A549 (cell line): ENCODE measurements at regions not wholly inside any gene's neighbourhood (a gene's known extent, or its start where the extent isn't known, plus 50 kb on each side); places are given as distances from the start of the nearest gene placed in this dataset.
"Not testable (repeated sequence)": the region's sequence is repeated elsewhere in the genome, so short reads cannot be mapped to it uniquely, and the experiment has no call there.

Experiments used
- ATAC-seq, 2 experiments: fragments of 200-7000 bp in 1 of 2; fragments of >200 bp in 1 of 2; cut with Nextera tagmentation in 1 of 2; cut with Tn5 transposase in 1 of 2; 3 replicates each; pipeline versions ENCODE4 v1.8.0 to v1.9.1; 2018 to 2020; ENCODE audit warnings: mild to moderate bottlenecking in 1 of 2, moderate library complexity in 1 of 2
- CTCF ChIA-PET: fragments of 300-600 bp; sonication (Branson Sonifier 250); formaldehyde crosslinking; extraction: SDS; loops from one replicate; lab custom pipeline; 2021; ENCODE audit warnings: antibody characterized with exemption, inconsistent platforms; lab: Yijun Ruan, JAX
- POLR2A ChIA-PET: fragments of 350-600 bp; formaldehyde crosslinking; extraction: SDS; loops from one replicate; lab custom pipeline; 2021; ENCODE audit warnings: antibody characterized with exemption, inconsistent platforms; lab: Yijun Ruan, JAX
- DNase-seq, 2 experiments: peaks; one replicate each; pipeline versions ENCODE4 v3.0.0 to v3.0.0-alpha.2; 2011 to 2016; ENCODE audit warnings: low read depth in 1 of 2, low spot score in 1 of 2
- FAIRE-seq: peaks from 2 replicates; lab custom pipeline; 2011; peaks lifted over from hg19 to GRCh38; lab: Jason Lieb, UNC
- H3K27ac ChIP-seq, 2 experiments: fragments of >200 bp; sonication (Bioruptor Twin); formaldehyde crosslinking; 3 replicates each; pipeline ENCODE4 v1.5.1; 2016 to 2017
- H3K4me1 ChIP-seq: fragments of >200 bp; sonication (Bioruptor Twin); formaldehyde crosslinking; 3 replicates; pipeline ENCODE4 v1.6.1; 2016
- H3K4me2 ChIP-seq: fragments of >200 bp; sonication (Bioruptor Twin); formaldehyde crosslinking; 3 replicates; pipeline ENCODE4 v1.6.1; 2016
- H3K4me3 ChIP-seq: fragments of >200 bp; sonication (Bioruptor Twin); formaldehyde crosslinking; 3 replicates; pipeline ENCODE4 v1.5.1; 2016
- H3K9me3 ChIP-seq: fragments of >200 bp; sonication (Bioruptor Twin); formaldehyde crosslinking; 3 replicates; pipeline ENCODE4 v1.6.1; 2016
- BHLHE40 ChIP-seq: IDR thresholded peaks from 2 replicates; pipeline ENCODE4 v1.6.1; 2012; ENCODE audit warnings: low read depth, low read length, inconsistent platforms
- CBX2 ChIP-seq: fragments of 200-600 bp; sonication (generic); IDR thresholded peaks from 2 replicates; pipeline ENCODE4 v1.6.1; 2016; ENCODE audit warnings: low read depth, mild to moderate bottlenecking, borderline replicate concordance
- CEBPB ChIP-seq, 2 experiments: fragments of >200 bp in 1 of 2; sonication (Bioruptor Twin) in 1 of 2; formaldehyde crosslinking in 1 of 2; IDR thresholded peaks; 2 replicates each; pipeline ENCODE4 v1.6.1; 2012 to 2016
- CHD2 ChIP-seq: fragments of 150-350 bp; IDR thresholded peaks from 2 replicates; pipeline ENCODE4 v1.6.1; 2014; ENCODE audit warnings: low read length; ENCODE audit not compliant: partially characterized antibody
- CTCF ChIP-seq: fragments of >200 bp; sonication (Bioruptor Twin); formaldehyde crosslinking; IDR thresholded peaks from 3 replicates; pipeline ENCODE4 v1.5.1; 2016
- EHF ChIP-seq: fragments of 250-450 bp; sonication (Bioruptor Pico); IDR thresholded peaks from 2 replicates; pipeline ENCODE4 v1.5.0; 2020; ENCODE audit warnings: mild to moderate bottlenecking
- HDAC2 ChIP-seq: fragments of 200-600 bp; sonication (generic); IDR thresholded peaks from 2 replicates; pipeline ENCODE4 v1.6.1; 2016
- HOXB13 ChIP-seq: fragments of 250-450 bp; sonication (Bioruptor Pico); IDR thresholded peaks from 2 replicates; pipeline ENCODE4 v1.5.0; 2020; ENCODE audit warnings: low read depth, mild to moderate bottlenecking, moderate library complexity
- KDM1A ChIP-seq: fragments of 200-600 bp; sonication (generic); IDR thresholded peaks from 2 replicates; pipeline ENCODE4 v1.6.1; 2016; ENCODE audit warnings: low read depth, mild to moderate bottlenecking
- KDM5A ChIP-seq: fragments of 200-600 bp; sonication (generic); IDR thresholded peaks from 2 replicates; pipeline ENCODE4 v1.6.1; 2016; ENCODE audit warnings: antibody characterized with exemption, mild to moderate bottlenecking
- MAFK ChIP-seq: fragments of 450-650 bp; IDR thresholded peaks from 2 replicates; pipeline ENCODE4 v1.6.1; 2014; ENCODE audit not compliant: partially characterized antibody
- MAX ChIP-seq: IDR thresholded peaks from 2 replicates; pipeline ENCODE4 v1.6.1; 2012
- MAZ ChIP-seq: fragments of 150-350 bp; IDR thresholded peaks from 2 replicates; pipeline ENCODE4 v1.6.1; 2014; ENCODE audit warnings: antibody characterized with exemption, low read depth, low read length, borderline replicate concordance
- MYC ChIP-seq: IDR thresholded peaks from 2 replicates; pipeline ENCODE4 v1.6.1; 2012; ENCODE audit warnings: mild to moderate bottlenecking, inconsistent platforms, low read length, improper control_type of control experiment, borderline replicate concordance
- NR3C1 ChIP-seq: fragments of >200 bp; sonication (Bioruptor Twin); formaldehyde crosslinking; IDR thresholded peaks from 3 replicates; pipeline ENCODE4 v1.6.1; 2017
- POLR2AphosphoS2 ChIP-seq: conservative IDR thresholded peaks from 2 replicates; pipeline ENCODE4 v1.6.1; 2012; ENCODE audit warnings: low read length, improper control_type of control experiment, inconsistent platforms
- RARB ChIP-seq: fragments of 250-450 bp; sonication (Bioruptor Pico); IDR thresholded peaks from 2 replicates; pipeline ENCODE4 v1.8.0; 2021; ENCODE audit warnings: mild to moderate bottlenecking, moderate library complexity
- REST ChIP-seq: fragments of 200-600 bp; sonication (generic); IDR thresholded peaks from 2 replicates; pipeline ENCODE4 v1.6.1; 2016; ENCODE audit warnings: antibody characterized with exemption, mild to moderate bottlenecking, moderate library complexity
- RFX5 ChIP-seq: fragments of 450-650 bp; IDR thresholded peaks from 2 replicates; pipeline ENCODE4 v1.7.1; 2014; ENCODE audit warnings: antibody characterized with exemption, mild to moderate bottlenecking, moderate library complexity
- SREBF2 ChIP-seq: fragments of 450-650 bp; IDR thresholded peaks from 2 replicates; pipeline ENCODE4 v1.6.1; 2014; ENCODE audit warnings: mild to moderate bottlenecking, moderate library complexity
- TFCP2L1 ChIP-seq: fragments of 250-450 bp; sonication (Bioruptor Pico); IDR thresholded peaks from 2 replicates; pipeline ENCODE4 v1.5.0; 2021; ENCODE audit warnings: mild to moderate bottlenecking
- ZC3H11A ChIP-seq: fragments of 450-650 bp; IDR thresholded peaks from 2 replicates; pipeline ENCODE4 v1.6.1; 2014; ENCODE audit warnings: antibody characterized with exemption, mild to moderate bottlenecking
- ZFP36 ChIP-seq: fragments of 450-650 bp; IDR thresholded peaks from 2 replicates; pipeline ENCODE4 v1.6.1; 2014; ENCODE audit warnings: borderline replicate concordance; ENCODE audit not compliant: partially characterized antibody
- ZNF302 ChIP-seq: fragments of 250-450 bp; sonication (Bioruptor Pico); IDR thresholded peaks from 2 replicates; pipeline ENCODE4 v1.9.0; 2021; ENCODE audit warnings: inconsistent platforms, mild to moderate bottlenecking, moderate library complexity
- WGBS: methylation state at CpG from one replicate; pipeline ENCODE4 v1.1.6; 2017; ENCODE audit errors: missing lambda C conversion rate; 5-methylcytosine and 5-hydroxymethylcytosine counted together

- WGBS, result 0% methylated on average over 1 of the region's 1 CpG
- H3K4me2 ChIP-seq, result no peak overlapping the region
- TF ChIP-seq KDM1A (no peak), CTCF (no peak), EHF (CRISPR knock-in tag) (no peak), MYC (no peak), MAX (no peak), CBX2 (no peak), TFCP2L1 (CRISPR knock-in tag) (no peak), POLR2AphosphoS2 (no peak), ZC3H11A (no peak), HOXB13 (CRISPR knock-in tag) (no peak), CEBPB (IDR thresholded peaks at IDR 0.05) (no peak), CHD2 (no peak), NR3C1 (no peak)
- TF ChIP-seq, all 56 proteins: peak for 0
- DNase-seq (no peak), FAIRE-seq (no peak), ATAC-seq (no peak)
- H3K9me3 ChIP-seq, result no peaks in the 10 kb centered on the region
- H3K4me3 ChIP-seq, result no peak overlapping the region
- CTCF ChIA-PET, result no interaction called here
- no peaks in the 10 kb centered on the region for H3K4me1 ChIP-seq
- no peak overlapping the region for H3K27ac ChIP-seq
- POLR2A ChIA-PET, result no interaction called here
These were observed 301.7 kb upstream of the SFSWAP start for GRCh38 chr12:131409211-131409610.

- CTCF ChIA-PET, H3K4me2 ChIP-seq, H3K27ac ChIP-seq, POLR2A ChIA-PET, H3K9me3 ChIP-seq, ATAC-seq, H3K4me3 ChIP-seq, FAIRE-seq, DNase-seq, H3K4me1 ChIP-seq: not testable (repeated sequence)
- 68% methylated on average over 5 of the region's 7 CpGs for WGBS
These were observed 299.1 kb upstream of the SFSWAP start for GRCh38 chr12:131411827-131412226.

- no peak for FAIRE-seq
- Histone ChIP-seq H3K9me3 (no peaks in the 10 kb centered on the region), H3K4me3 (no peak overlapping the region), H3K4me1 (no peaks in the 10 kb centered on the region), H3K4me2 (no peak overlapping the region), H3K27ac (no peak overlapping the region)
- CTCF ChIA-PET, result no interaction called here
- TF ChIP-seq KDM1A, result no peak
- no peak for TF ChIP-seq ZNF302 (CRISPR knock-in tag)
- no peak for TF ChIP-seq SREBF2
- no peak for TF ChIP-seq RARB (CRISPR knock-in tag)
- TF ChIP-seq BHLHE40, result no peak
- no peak for TF ChIP-seq HDAC2
- no peak for TF ChIP-seq MAZ
- TF ChIP-seq RFX5, result no peak
- no peak for TF ChIP-seq REST
- TF ChIP-seq MAFK, result no peak
- no peak for TF ChIP-seq EHF (CRISPR knock-in tag)
- TF ChIP-seq ZFP36, result no peak
- TF ChIP-seq KDM5A, result no peak
- ATAC-seq, result no peak
- no peak for DNase-seq
- POLR2A ChIA-PET, result no interaction called here
- 64% methylated on average over 7 of the region's 8 CpGs for WGBS
These were observed 297.9 kb upstream of the SFSWAP start for GRCh38 chr12:131413006-131413405.
